ENCODE measurements at regions not wholly inside any gene's neighbourhood (a gene's known extent, or its start where the extent isn't known, plus 50 kb on each side); places are given as distances from the start of the nearest gene placed in this dataset.
A peak's percentile ranks its signal among the peaks of the same experiment; 100 is the strongest.

DNA sequence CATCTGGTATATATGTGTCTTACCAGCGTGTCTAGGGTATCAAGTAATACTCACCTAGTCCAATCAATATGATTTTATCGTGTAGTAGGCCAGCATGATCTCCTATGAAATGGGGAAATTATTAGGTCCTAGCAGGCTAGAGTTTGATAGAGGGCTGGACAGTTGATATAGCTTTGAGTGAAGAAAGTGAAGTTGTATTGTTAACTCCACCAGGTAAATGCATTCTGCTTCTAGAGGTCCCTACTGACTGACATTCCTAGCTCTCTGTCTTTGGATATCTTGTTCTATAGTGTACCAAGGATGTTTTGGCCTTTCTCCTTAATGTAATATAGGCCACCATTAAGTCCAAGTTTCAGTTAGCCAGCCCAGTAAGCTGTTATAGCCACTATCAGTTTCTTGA lies 97.4 kb downstream of the EBNA1BP2 start:
- H3K27me3 ChIP-seq (replicated peaks; ENCODE audit: insufficient read depth, low read length) = no peaks in the 10 kb centered on the region
- TF ChIP-seq EZH2 (optimal IDR thresholded peaks at IDR 0.05; ENCODE audit: low read depth, low read length) = no peak
- no peak for TF ChIP-seq EZH2phosphoT487 (IDR thresholded peaks at IDR 0.05; ENCODE audit: low read length)
- TF ChIP-seq, protein P1, sequence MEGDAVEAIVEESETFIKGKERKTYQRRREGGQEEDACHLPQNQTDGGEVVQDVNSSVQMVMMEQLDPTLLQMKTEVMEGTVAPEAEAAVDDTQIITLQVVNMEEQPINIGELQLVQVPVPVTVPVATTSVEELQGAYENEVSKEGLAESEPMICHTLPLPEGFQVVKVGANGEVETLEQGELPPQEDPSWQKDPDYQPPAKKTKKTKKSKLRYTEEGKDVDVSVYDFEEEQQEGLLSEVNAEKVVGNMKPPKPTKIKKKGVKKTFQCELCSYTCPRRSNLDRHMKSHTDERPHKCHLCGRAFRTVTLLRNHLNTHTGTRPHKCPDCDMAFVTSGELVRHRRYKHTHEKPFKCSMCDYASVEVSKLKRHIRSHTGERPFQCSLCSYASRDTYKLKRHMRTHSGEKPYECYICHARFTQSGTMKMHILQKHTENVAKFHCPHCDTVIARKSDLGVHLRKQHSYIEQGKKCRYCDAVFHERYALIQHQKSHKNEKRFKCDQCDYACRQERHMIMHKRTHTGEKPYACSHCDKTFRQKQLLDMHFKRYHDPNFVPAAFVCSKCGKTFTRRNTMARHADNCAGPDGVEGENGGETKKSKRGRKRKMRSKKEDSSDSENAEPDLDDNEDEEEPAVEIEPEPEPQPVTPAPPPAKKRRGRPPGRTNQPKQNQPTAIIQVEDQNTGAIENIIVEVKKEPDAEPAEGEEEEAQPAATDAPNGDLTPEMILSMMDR (IDR thresholded peaks at IDR 0.05; ENCODE audit: low read length) = no peak
- no peaks in the 10 kb centered on the region for H3K9me2 ChIP-seq (replicated peaks; ENCODE audit: insufficient read depth, low read length)
- no peak overlapping the region for H3K9ac ChIP-seq (ENCODE audit: low read length)
- H3K27ac ChIP-seq (ENCODE audit: low read length) = no peak overlapping the region
- no peaks in the 10 kb centered on the region for H3K79me2 ChIP-seq (ENCODE audit: low read length)
- DNase-seq = no peak
- H3K4me2 ChIP-seq (ENCODE audit: low read depth, low read length) = no peak overlapping the region
- H3K9me3 ChIP-seq (replicated peaks; ENCODE audit: insufficient read depth, low read length) = no peaks in the 10 kb centered on the region
- no peaks in the 10 kb centered on the region for H4K20me1 ChIP-seq (ENCODE audit: insufficient read depth, low read length)
- no peaks in the 10 kb centered on the region for H3F3A ChIP-seq (ENCODE audit: insufficient read depth, low read length)
- H2AFZ ChIP-seq (ENCODE audit: low read length) = no peak overlapping the region
- H3K36me3 ChIP-seq (replicated peaks; ENCODE audit: insufficient read depth, low read length) = no peaks in the 10 kb centered on the region
- no peaks in the 10 kb centered on the region for H3K4me1 ChIP-seq (ENCODE audit: low read length)
- no peak overlapping the region for H3K4me3 ChIP-seq (ENCODE audit: low read length)

DNA sequence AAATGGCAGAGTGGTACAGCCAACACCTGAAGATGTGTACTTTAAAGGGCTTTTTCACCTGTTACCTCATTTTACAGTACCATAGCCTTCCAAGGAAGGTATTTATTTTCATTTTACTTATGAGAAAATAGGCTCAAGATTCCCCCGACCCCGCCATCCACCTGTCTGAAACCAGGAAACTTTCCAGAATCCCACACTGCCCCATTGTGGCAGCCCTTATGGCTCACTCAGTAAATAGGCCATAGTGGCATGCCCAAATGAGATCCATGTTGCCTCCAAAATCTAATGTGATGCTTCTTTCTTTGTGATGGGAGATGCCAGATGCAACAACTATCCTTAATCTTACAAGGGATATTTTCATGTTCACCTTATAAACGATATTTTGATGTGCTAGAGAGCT lies 97.8 kb downstream of the EBNA1BP2 start:
- H3K9ac ChIP-seq (ENCODE audit: low read length) = no peak overlapping the region
- no peaks in the 10 kb centered on the region for H3K79me2 ChIP-seq (ENCODE audit: low read length)
- H3K4me1 ChIP-seq (ENCODE audit: low read length) = no peaks in the 10 kb centered on the region
- no peaks in the 10 kb centered on the region for H3F3A ChIP-seq (ENCODE audit: insufficient read depth, low read length)
- H3K27ac ChIP-seq (ENCODE audit: low read length) = no peak overlapping the region
- no peaks in the 10 kb centered on the region for H3K9me3 ChIP-seq (replicated peaks; ENCODE audit: insufficient read depth, low read length)
- no peak overlapping the region for H2AFZ ChIP-seq (ENCODE audit: low read length)
- H3K9me2 ChIP-seq (replicated peaks; ENCODE audit: insufficient read depth, low read length) = no peaks in the 10 kb centered on the region
- no peak overlapping the region for H3K4me3 ChIP-seq (ENCODE audit: low read length)
- no peak for DNase-seq
- no peaks in the 10 kb centered on the region for H4K20me1 ChIP-seq (ENCODE audit: insufficient read depth, low read length)
- H3K36me3 ChIP-seq (replicated peaks; ENCODE audit: insufficient read depth, low read length) = no peaks in the 10 kb centered on the region
- no peak for TF ChIP-seq EZH2 (optimal IDR thresholded peaks at IDR 0.05; ENCODE audit: low read depth, low read length)
- TF ChIP-seq, protein P1 (IDR thresholded peaks at IDR 0.05; ENCODE audit: low read length) = no peak
- TF ChIP-seq EZH2phosphoT487 (IDR thresholded peaks at IDR 0.05; ENCODE audit: low read length) = no peak
- H3K27me3 ChIP-seq (replicated peaks; ENCODE audit: insufficient read depth, low read length) = no peaks in the 10 kb centered on the region
- no peak overlapping the region for H3K4me2 ChIP-seq (ENCODE audit: low read depth, low read length)

DNA sequence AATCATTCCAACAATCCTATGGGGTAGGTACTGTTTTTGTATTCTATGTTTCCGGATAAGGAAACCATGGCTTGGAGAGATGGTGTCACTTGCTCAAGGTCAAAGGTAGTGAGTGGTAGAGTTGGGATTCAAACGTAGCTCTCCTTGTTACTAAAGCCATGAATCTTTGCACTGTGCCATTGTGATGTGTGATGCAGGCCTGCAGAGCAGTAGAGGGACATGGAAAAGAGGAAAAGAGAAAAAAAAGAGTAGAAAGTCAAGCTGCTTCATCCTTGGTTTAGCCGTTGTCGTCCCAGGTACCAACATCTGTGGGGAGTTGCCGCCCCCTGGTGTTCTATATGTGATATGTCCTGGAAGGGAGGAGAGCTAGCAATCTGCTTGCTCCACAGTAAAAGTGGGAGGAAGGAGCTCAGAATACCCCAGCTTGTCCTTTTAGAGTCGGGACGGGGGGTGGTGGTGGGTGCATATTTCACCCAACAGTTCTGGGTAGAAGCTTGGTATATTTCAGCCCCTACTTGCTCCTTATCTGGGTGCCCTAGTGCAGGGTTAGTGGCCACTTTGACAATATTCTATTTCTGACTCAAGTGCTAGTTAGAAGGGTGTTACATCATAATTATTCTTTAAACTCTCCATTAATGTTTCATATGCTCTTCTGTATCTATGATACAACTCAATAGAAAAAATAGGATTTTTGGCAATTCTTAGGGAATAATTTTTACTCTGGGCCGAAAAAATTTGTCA lies 98.4 kb downstream of the EBNA1BP2 start:
- Histone ChIP-seq H3F3A (ENCODE audit: insufficient read depth, low read length) (no peaks in the 10 kb centered on the region), H3K9me3 (replicated peaks; ENCODE audit: insufficient read depth, low read length) (no peaks in the 10 kb centered on the region), H3K4me3 (ENCODE audit: low read length) (no peak overlapping the region), H3K9ac (ENCODE audit: low read length) (no peak overlapping the region), H3K4me1 (ENCODE audit: low read length) (no peaks in the 10 kb centered on the region), H3K27me3 (replicated peaks; ENCODE audit: insufficient read depth, low read length) (no peaks in the 10 kb centered on the region), H3K27ac (ENCODE audit: low read length) (no peak overlapping the region), H3K36me3 (replicated peaks; ENCODE audit: insufficient read depth, low read length) (no peaks in the 10 kb centered on the region), H3K79me2 (ENCODE audit: low read length) (no peaks in the 10 kb centered on the region), H4K20me1 (ENCODE audit: insufficient read depth, low read length) (no peaks in the 10 kb centered on the region), H3K4me2 (ENCODE audit: low read depth, low read length) (no peak overlapping the region), H3K9me2 (replicated peaks; ENCODE audit: insufficient read depth, low read length) (no peaks in the 10 kb centered on the region), H2AFZ (ENCODE audit: low read length) (no peak overlapping the region)
- DNase-seq = peak; percentile 55
- no peak for TF ChIP-seq EZH2phosphoT487 (IDR thresholded peaks at IDR 0.05; ENCODE audit: low read length)
- TF ChIP-seq, protein P1 (IDR thresholded peaks at IDR 0.05; ENCODE audit: low read length) = peak; percentile 80
